SK-N-MC (cell line): ENCODE measurements at regions not wholly inside any gene's neighbourhood (a gene's known extent, or its start where the extent isn't known, plus 50 kb on each side); places are given as distances from the start of the nearest gene placed in this dataset.

Experiments
- DNase-seq: peaks from one replicate; pipeline ENCODE4 v3.0.0-alpha.2; 2011; ENCODE audit warnings: low read depth, low spot score
- H3K27ac ChIP-seq: fragments of 200-600 bp; sonication (generic); 2 replicates; pipeline ENCODE4 v1.5.1; 2016; ENCODE audit warnings: mixed run types
- H3K36me3 ChIP-seq: fragments of 200-600 bp; sonication (generic); 2 replicates; pipeline ENCODE4 v1.6.1; 2017; ENCODE audit warnings: antibody characterized with exemption, low read length, mixed read lengths; ENCODE audit not compliant: insufficient read depth
- H3K4me3 ChIP-seq: fragments of 200-600 bp; sonication (generic); 2 replicates; pipeline ENCODE4 v1.5.1; 2016
- H3K9ac ChIP-seq: fragments of 200-600 bp; sonication (generic); 2 replicates; pipeline ENCODE4 v1.8.0; 2017; ENCODE audit warnings: mixed run types, mixed read lengths; ENCODE audit not compliant: insufficient read length
- H3K9me3 ChIP-seq: fragments of 200-600 bp; sonication (generic); 2 replicates; pipeline ENCODE4 v1.6.1; 2017; ENCODE audit warnings: low read depth, mild to moderate bottlenecking, antibody characterized with exemption, low read length, moderate library complexity, mixed read lengths
- EZH2 ChIP-seq: fragments of 200-600 bp; sonication (generic); IDR thresholded peaks from one replicate; pipeline ENCODE4 v1.6.1; 2017; ENCODE audit warnings: antibody characterized with exemption
- FOXP2 ChIP-seq: optimal IDR thresholded peaks from 2 replicates; pipeline ENCODE3; 2011; ENCODE audit warnings: mild to moderate bottlenecking, moderate library complexity; ENCODE audit not compliant: insufficient read depth; ENCODE audit errors: extremely low read length, control extremely low read depth
- POLR2AphosphoS5 ChIP-seq: IDR thresholded peaks from 2 replicates; pipeline ENCODE4 v1.6.1; 2012; ENCODE audit warnings: mild to moderate bottlenecking, low read depth, low read length, borderline replicate concordance

DNA sequence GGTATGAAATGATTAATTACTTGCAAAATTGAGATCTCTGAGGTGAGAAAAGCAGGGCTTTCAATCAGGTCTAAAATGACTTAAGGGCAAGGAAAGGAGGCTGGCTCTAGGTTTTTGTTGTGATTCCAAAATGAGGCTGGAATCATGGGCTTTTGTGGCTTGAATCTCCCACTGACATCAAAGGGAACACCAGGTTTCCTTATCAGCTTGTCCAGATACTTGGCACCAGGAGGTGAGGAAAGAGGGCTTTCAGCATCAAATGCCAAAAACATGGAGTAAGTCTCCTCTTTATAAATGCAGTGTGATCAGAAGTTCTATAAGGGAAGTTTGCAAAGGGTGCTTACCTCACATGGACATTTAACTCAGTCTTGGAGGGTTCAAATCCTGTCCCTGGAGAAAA lies 402.3 kb downstream of the NDFIP2 start:
- no peaks in the 10 kb centered on the region for H3K9me3 ChIP-seq
- H3K9ac ChIP-seq: no peak overlapping the region
- H3K36me3 ChIP-seq: no peaks in the 10 kb centered on the region
- TF ChIP-seq FOXP2 (no peak), EZH2 (no peak), POLR2AphosphoS5 (no peak)
- DNase-seq: no peak
- H3K27ac ChIP-seq: no peak overlapping the region
- H3K4me3 ChIP-seq: no peak overlapping the region

DNA sequence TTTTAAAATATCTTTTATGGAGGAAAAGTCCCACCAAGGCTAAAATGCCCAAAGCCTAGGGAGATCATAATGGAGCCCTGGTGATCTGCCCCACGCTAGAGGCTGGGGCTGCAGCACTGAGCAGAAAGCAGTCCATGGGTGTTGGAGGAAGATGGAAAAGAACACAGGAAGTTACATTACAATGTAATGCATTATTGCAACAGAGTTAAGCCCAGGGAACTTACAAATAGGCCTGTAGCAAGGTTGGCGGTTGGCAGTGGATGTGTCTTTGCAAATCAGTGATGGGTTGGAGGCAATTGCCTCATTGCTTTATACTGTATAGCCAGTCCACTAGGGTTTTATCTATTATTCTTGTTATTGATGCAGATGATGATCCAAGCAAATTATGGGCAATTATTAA lies 399.9 kb downstream of the NDFIP2 start:
- no peaks in the 10 kb centered on the region for H3K9me3 ChIP-seq
- no peak overlapping the region for H3K27ac ChIP-seq
- DNase-seq: no peak
- no peak overlapping the region for H3K9ac ChIP-seq
- no peak overlapping the region for H3K4me3 ChIP-seq
- TF ChIP-seq POLR2AphosphoS5: no peak
- TF ChIP-seq EZH2: no peak
- no peak for TF ChIP-seq FOXP2
- H3K36me3 ChIP-seq: no peaks in the 10 kb centered on the region

DNA sequence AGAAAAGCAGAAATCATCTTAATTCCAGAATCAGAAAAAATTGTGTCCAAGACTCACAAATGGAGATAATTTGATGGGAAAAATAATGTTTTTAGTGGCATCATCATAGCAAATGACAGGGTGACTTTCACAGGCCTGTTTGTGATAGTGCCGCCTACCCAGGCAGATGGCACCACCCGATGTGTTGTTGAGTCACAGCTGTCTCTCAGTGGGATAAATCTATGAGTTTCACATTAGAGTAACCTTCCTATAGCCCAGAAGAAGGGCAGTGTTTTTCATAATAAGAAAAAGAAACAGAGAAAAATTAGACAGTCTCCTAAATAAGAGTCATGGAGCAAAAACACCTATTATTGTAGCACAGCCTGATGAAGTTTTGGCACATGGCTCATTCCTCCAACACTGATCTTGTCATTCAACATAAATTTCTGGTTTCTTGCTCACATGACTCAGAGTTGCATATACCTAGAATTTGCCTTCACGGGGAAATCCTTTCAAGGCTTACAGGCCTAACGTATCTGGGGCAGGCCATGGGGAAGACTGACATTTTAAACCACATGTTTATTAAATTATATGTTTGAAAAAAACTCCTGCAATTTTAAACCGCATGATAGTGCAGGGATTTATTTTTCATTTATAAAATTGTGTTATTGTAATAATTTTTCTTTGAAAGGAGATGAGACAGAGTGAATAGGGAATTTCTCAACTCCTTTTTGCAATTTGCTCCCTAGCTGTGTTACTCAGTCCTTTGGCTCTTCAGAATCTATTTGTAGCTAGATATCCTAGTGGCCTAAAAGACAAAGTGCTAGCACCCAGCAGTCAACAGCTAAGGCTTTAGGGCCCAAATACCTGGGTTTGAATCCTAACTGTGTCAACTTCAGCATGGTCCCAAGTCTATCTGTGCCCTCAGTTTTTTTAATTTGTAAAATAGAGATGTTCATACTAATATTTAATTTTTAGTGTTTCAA lies 393.7 kb downstream of the NDFIP2 start:
- DNase-seq: no peak
- Histone ChIP-seq H3K4me3 (no peak overlapping the region), H3K27ac (no peak overlapping the region), H3K9me3 (no peaks in the 10 kb centered on the region), H3K36me3 (no peaks in the 10 kb centered on the region), H3K9ac (no peak overlapping the region)
- TF ChIP-seq FOXP2: no peak
- TF ChIP-seq EZH2: no peak
- TF ChIP-seq POLR2AphosphoS5: no peak

DNA sequence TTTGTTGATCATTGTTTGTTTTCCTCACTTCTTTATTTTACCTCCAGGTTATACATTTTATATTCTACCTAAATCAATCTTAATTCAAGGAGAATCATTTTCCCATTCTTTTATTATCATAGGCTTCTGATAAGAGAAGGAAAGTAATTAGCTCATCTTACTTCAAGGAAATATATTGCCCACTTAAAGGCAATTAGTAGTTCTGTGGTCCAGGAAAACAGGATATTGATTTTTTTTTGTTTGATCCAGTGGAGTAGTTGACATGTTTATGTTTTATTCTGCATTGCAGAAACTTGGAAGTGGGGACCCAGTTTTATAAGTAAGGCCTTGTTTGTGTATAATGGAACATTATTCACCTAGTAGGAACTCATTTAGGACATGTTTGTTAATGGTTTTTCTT lies 390.6 kb downstream of the NDFIP2 start:
- H3K27ac ChIP-seq: no peak overlapping the region

DNA sequence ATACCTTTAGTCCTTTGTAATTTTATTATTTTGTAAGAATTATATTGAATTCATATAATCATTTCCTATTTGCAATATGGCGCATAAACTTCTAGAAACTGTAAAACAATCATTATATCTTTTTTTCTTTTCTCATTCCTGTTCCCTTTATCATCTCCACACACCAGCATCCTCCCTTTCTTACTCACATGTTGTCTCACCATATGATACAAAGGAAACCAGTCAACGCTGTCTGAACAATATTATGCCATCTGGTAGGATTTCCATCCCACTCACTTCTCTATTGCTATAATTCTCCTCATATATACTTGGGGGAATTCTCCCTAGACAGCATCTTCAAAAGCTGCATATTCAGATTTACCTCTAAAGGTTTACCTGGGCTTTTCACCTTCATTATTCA lies 389.8 kb downstream of the NDFIP2 start:
- TF ChIP-seq EZH2 (no peak), FOXP2 (no peak), POLR2AphosphoS5 (no peak)
- no peak overlapping the region for H3K9ac ChIP-seq

More for the DNA sequence above, 390.6 kb downstream of the NDFIP2 start:
- H3K36me3 ChIP-seq: no peaks in the 10 kb centered on the region
- DNase-seq: no peak
- no peak for TF ChIP-seq EZH2
- TF ChIP-seq POLR2AphosphoS5: no peak
- TF ChIP-seq FOXP2: no peak
- H3K9me3 ChIP-seq: no peaks in the 10 kb centered on the region
- no peak overlapping the region for H3K9ac ChIP-seq
- no peak overlapping the region for H3K4me3 ChIP-seq

DNA sequence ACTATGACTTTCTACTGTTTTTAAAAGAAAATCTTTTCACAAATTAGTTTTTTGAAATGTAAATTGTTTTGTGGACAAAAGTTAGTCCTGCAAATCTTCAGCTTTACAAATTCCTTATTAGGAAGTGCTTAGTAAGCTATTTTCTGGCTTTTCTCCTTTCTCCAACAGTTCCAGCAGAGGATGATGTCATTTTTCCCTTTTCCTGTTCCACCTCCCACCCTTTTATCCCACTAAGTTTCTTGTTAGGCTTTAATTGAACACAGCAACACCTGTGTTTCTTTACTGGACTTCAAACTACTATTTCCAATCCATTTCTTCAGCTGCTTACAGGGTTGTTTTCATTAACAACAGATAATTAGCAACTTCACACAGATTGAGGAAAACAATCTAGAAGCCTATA lies 389.2 kb downstream of the NDFIP2 start:
- no peak for DNase-seq
- H3K4me3 ChIP-seq: no peak overlapping the region
- H3K9me3 ChIP-seq: no peaks in the 10 kb centered on the region
- no peak overlapping the region for H3K27ac ChIP-seq
- TF ChIP-seq EZH2 (no peak), FOXP2 (no peak), POLR2AphosphoS5 (no peak)
- H3K9ac ChIP-seq: no peak overlapping the region
- H3K36me3 ChIP-seq: no peaks in the 10 kb centered on the region

More for the DNA sequence above, 389.8 kb downstream of the NDFIP2 start:
- no peak overlapping the region for H3K27ac ChIP-seq
- H3K36me3 ChIP-seq: no peaks in the 10 kb centered on the region
- DNase-seq: no peak
- no peaks in the 10 kb centered on the region for H3K9me3 ChIP-seq
- H3K4me3 ChIP-seq: no peak overlapping the region

DNA sequence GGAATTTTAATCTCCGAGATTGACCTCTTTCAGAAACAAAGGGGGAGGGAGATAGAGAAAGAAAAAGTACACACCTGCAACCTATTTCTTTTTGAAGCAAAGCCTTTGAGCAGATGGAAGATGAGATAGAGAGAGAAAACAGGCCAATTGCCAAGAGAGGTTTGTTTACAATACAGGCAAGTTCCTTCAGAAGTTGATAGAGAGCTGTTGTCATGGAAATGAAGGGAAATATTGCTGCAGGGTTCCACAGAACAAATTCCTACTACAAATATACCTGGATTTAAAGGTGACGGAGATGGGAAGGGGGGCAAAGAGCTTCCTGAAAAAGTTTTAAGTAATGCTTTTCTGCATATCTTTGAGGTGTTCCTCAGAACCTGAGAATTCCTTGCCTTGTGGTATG lies 388.4 kb downstream of the NDFIP2 start:
- H3K9me3 ChIP-seq: no peaks in the 10 kb centered on the region
- DNase-seq: no peak
- no peak overlapping the region for H3K9ac ChIP-seq
- H3K27ac ChIP-seq: no peak overlapping the region
- no peak overlapping the region for H3K4me3 ChIP-seq
- no peaks in the 10 kb centered on the region for H3K36me3 ChIP-seq
- TF ChIP-seq FOXP2 (no peak), EZH2 (no peak), POLR2AphosphoS5 (no peak)

DNA sequence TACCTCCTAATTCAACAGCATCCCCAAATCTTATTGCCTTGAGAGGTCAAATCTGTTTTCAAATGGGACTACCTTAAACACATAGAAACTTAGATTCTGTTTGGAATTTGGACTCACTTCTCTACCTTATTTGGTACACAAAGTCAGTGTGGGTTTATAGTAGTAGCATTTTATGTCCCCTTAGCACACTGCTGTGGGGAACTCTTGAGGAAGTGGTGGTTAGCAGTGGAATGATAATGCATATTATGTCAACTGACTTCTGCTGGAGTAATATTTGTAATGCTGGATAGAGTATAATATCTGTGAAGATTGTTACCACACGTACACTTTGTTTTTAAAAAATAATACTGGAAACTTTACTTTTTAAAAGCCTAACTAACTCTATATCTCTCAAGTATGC lies 386.3 kb downstream of the NDFIP2 start:
- Histone ChIP-seq H3K27ac (no peak overlapping the region), H3K9ac (no peak overlapping the region), H3K9me3 (no peaks in the 10 kb centered on the region), H3K4me3 (no peak overlapping the region), H3K36me3 (no peaks in the 10 kb centered on the region)
- DNase-seq: no peak
- no peak for TF ChIP-seq EZH2
- TF ChIP-seq FOXP2: no peak

DNA sequence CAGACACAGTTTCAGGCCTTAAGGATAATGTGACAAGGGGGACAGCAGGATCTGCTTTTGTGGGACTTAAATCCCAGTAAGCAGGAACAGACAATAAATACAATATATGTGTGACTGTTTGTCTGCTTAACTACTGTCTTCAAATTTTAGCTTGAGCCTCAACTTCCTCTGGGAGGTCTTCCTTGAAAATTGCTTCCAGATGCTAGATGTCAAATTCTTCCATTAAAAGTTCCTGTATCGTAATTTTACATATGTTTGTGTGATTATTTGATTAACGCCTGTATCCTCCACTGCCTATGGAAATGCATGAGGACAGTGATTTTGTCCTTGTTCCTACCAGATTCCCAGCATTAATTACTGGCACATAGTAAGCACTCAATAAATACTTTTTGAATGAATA lies 385.5 kb downstream of the NDFIP2 start:
- H3K27ac ChIP-seq: no peak overlapping the region
- TF ChIP-seq FOXP2 (no peak), EZH2 (no peak), POLR2AphosphoS5 (no peak; the same call in 1 of the 2 replicates)
- H3K9me3 ChIP-seq: no peaks in the 10 kb centered on the region
- peak; percentile 60 for DNase-seq
- H3K9ac ChIP-seq: no peak overlapping the region
- no peaks in the 10 kb centered on the region for H3K36me3 ChIP-seq
- H3K4me3 ChIP-seq: 0 out of 2 replicates have a peak overlapping the region, but pooled peaks have one; percentile 21
